SK-N-SH (cell line): ENCODE measurements at regions not wholly inside any gene's neighbourhood (a gene's known extent, or its start where the extent isn't known, plus 50 kb on each side); places are given as distances from the start of the nearest gene placed in this dataset.

ENCODE experiments used
- CTCF ChIP-seq: fragments of 200-600 bp; sonication (generic); IDR thresholded peaks from 2 replicates; pipeline ENCODE4 v1.6.1; 2017; ENCODE audit warnings: antibody characterized with exemption, mild to moderate bottlenecking, moderate library complexity
- JUND ChIP-seq: IDR thresholded peaks from 2 replicates; pipeline ENCODE4 v1.4.0; 2012
- NFIC ChIP-seq: IDR thresholded peaks from 2 replicates; pipeline ENCODE4 v1.4.0; 2012; ENCODE audit warnings: borderline replicate concordance
- POLR2AphosphoS5 ChIP-seq: IDR thresholded peaks from 2 replicates; pipeline ENCODE4 v1.6.1; 2012; ENCODE audit warnings: low read depth, low read length
- YY1 ChIP-seq: IDR thresholded peaks from 2 replicates; pipeline ENCODE4 v1.4.0; 2012; ENCODE audit warnings: low read depth, mild to moderate bottlenecking
- ZBTB33 ChIP-seq: IDR thresholded peaks from 2 replicates; pipeline ENCODE4 v1.4.0; 2012; ENCODE audit warnings: low read depth, borderline replicate concordance

- TF ChIP-seq JUND (no peak), CTCF (no peak), POLR2AphosphoS5 (no peak), ZBTB33 (no peak), NFIC (no peak), YY1 (no peak)
Measured at GRCh38 chr16:35931722-35932121, 2472.3 kb downstream of the TP53TG3F start.
